ENCODE measurements at regions not wholly inside any gene's neighbourhood (a gene's known extent, or its start where the extent isn't known, plus 50 kb on each side); places are given as distances from the start of the nearest gene placed in this dataset.

DNA sequence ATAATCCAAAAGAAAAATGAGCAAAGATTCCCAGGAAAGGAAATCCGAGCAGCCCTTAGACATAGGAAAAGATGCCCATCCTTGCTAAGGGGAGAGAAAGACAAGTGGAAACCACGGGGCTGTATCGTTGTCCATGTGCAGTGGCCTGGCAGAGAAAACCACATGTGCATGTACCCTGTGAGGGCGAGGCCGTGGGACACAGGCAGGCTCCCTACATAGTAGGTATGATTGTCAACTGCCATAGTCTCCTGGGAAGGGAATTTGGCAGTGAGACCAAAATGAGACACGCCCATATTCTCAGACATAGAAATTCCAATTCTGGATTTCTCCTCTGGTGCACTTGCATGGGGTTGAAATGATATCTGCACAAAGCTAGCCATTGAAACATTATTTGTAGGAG is 169.7 kb upstream of the SALL4 start:
- TF ChIP-seq, protein P1, sequence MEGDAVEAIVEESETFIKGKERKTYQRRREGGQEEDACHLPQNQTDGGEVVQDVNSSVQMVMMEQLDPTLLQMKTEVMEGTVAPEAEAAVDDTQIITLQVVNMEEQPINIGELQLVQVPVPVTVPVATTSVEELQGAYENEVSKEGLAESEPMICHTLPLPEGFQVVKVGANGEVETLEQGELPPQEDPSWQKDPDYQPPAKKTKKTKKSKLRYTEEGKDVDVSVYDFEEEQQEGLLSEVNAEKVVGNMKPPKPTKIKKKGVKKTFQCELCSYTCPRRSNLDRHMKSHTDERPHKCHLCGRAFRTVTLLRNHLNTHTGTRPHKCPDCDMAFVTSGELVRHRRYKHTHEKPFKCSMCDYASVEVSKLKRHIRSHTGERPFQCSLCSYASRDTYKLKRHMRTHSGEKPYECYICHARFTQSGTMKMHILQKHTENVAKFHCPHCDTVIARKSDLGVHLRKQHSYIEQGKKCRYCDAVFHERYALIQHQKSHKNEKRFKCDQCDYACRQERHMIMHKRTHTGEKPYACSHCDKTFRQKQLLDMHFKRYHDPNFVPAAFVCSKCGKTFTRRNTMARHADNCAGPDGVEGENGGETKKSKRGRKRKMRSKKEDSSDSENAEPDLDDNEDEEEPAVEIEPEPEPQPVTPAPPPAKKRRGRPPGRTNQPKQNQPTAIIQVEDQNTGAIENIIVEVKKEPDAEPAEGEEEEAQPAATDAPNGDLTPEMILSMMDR (IDR thresholded peaks at IDR 0.05): no peak
- ATAC-seq (ENCODE audit: low FRiP score) (no peak), DNase-seq (ENCODE audit: low spot score) (no peak)

DNA sequence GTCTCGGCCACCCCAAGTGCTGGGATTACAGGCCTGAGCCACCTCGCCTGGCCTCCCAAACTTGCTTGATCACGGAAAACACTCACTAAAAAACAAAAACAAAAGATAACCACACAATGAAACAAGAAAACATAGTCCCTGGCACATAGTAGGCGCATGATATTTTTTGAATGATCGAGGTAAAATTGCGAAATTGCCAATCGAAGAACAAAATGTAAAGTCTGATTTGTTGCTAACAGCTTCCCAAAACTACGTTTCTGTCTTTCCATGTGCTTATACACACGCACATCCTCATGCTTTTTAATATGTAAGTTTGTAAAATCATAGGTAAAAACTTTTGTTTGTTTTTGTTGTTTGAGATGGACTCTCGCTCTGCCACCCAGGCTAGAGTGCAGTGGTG is 168.5 kb upstream of the SALL4 start:
- DNase-seq (ENCODE audit: low spot score) (no peak), ATAC-seq (ENCODE audit: low FRiP score) (no peak)
- TF ChIP-seq, protein P1 (IDR thresholded peaks at IDR 0.05): no peak

DNA sequence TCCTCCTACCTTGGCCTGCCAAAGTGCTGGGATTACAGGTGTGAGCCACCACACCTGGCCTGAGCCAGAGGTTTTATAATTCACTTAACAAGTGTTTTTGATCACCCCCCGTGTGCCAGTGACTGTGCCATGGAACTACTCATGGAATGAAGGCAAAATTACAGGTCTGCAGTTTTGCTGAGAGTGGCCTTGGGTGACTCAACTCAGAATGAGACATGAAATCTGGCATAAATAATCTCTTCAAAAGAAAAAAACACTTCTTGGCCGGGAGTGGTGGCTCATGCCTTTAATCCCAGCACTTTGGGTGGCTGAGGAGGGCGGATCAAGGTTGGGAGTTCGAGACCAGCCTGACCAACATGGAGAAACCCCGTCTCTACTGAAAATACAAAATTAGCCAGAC is 166.9 kb upstream of the SALL4 start:
- TF ChIP-seq, protein P1 (IDR thresholded peaks at IDR 0.05): no peak
- DNase-seq (ENCODE audit: low spot score) (no peak), ATAC-seq (ENCODE audit: low FRiP score) (no peak)

DNA sequence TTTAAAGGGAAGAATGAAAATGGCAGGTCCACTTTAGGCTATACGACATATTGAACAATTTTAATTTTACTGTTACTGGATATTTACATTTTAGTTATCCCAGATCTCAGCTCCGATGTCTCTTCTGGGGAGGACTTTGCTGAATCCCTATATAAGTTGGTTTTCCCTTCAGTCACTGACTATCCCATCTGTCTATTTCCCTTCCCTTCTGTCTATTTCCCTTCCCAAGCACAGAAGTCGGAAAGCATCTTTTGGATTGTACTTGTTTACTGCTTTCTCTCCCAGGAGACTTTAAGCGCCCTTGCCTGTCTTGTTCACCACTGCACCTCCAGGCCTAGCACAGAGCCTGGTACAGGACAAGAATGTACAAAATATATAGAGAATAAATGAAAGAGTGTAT is 165.8 kb upstream of the SALL4 start:
- ATAC-seq (ENCODE audit: low FRiP score) (no peak), DNase-seq (ENCODE audit: low spot score) (no peak)
- TF ChIP-seq, protein P1 (IDR thresholded peaks at IDR 0.05): no peak

DNA sequence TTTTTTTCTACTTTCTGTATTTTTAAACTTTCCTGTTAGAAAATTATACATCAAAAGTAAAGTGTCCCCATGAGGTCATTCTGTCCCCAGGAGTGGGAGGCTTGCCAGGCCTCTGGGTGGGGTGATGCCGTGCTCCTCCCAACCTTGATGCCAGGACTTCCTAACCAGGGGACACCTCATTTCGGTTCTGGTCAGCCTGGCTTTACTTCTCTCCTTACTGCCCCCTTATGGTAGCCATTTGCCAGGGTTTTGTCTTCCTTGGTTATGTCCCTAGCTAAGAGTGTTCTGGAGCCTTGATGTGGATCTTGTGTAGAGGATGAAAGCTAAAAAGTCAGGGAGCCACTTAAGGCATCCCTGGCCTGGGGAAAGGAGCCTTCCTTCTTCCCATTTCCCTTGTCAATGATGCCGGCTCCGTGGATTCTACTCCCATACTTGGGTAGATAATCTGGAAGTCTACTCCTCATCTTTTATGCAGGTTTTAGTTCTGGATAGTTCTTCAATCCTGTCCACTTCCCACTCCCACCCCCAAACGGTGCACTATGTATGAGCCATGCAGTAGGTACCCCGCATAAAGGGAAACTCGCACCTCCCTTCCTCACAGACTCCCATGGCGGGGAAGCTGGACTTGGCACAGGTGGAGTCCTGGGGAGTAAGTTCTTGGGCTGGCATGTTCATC is 164.1 kb upstream of the SALL4 start:
- DNase-seq (ENCODE audit: low spot score) (no peak), ATAC-seq (ENCODE audit: low FRiP score) (no peak)
- TF ChIP-seq, protein P1 (IDR thresholded peaks at IDR 0.05): no peak

DNA sequence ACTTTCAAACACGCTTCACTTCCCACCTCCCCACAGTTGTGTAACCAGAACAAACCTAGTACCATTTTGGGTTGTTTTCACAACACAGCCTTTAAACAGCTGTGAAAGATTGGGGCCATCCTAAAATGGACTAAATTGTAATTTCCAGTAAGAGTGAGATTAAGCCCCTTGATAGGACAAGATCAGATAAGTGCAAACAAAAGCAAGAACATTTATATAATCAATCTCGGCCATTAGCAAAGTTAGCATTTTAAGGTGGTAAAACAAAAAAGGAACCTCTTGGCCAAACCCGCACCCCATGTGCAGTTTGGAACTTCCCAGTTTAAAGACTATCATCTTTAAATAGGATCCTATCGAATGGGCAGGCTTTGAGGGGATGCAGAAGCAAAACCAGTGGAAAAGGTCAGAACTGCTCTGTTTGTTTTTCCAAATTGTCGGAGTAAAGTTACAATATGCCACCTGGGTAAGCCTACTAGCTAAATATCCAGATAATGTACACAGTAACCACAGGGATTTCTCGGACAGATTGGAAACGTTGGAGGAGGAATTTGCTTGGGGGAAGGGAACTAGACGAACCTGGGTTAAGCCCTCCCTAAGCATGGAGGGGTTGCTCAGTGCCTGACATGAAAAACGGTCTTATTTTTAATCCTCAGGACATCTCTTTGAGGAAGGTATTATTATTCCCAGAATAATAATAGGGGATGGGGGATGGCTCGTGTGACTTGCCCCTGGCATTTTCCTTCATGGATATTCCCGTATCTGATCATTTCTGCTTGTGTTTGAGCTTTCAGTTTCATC is 159.8 kb upstream of the SALL4 start:
- TF ChIP-seq, protein P1 (IDR thresholded peaks at IDR 0.05): no peak
- ATAC-seq (ENCODE audit: low FRiP score) (no peak), DNase-seq (ENCODE audit: low spot score) (no peak)
